Keratinocyte (primary cell): ENCODE measurements at regions not wholly inside any gene's neighbourhood (a gene's known extent, or its start where the extent isn't known, plus 50 kb on each side); places are given as distances from the start of the nearest gene placed in this dataset.

ENCODE experiments used
- EZH2 ChIP-seq: IDR thresholded peaks from one replicate; pipeline ENCODE4 v1.6.1; 2012; ENCODE audit warnings: inconsistent platforms, mild to moderate bottlenecking, low read length, moderate library complexity
- TF ChIP-seq, protein P1 (sequence below), 3 experiments: IDR thresholded peaks in 1 of 3; conservative IDR thresholded peaks in 1 of 3; optimal IDR thresholded peaks in 1 of 3; 2 replicates in 2 of 3; 3 replicates in 1 of 3; pipeline versions ENCODE3 to v1.5.1; 2011; ENCODE audit warnings: low read length in 3 of 3, mild to moderate bottlenecking in 3 of 3, moderate library complexity in 2 of 3, control low read depth in 1 of 3, inconsistent platforms in 1 of 3; ENCODE audit not compliant: insufficient read depth in 2 of 3; ENCODE audit errors: extremely low read depth in 1 of 3

DNA sequence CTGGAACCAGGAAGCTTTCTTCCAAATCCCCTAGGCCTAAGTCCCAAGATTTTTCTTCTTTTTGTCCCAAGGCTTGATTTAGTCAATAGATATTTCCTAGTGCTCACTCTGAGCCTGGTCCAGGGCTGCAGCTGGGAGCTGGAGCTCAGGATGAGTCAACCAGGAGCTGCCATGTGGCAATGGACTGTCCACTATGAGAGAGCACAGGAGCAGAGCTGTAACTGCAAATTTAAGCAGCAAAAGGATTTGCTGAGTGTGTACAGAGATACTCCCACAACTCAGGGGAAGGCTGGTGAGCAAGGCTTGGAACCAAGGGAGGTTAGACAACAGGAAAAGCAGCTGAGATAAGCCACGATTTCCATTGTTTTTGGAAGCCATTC is 92.1 kb upstream of the CXCL12 start:
- TF ChIP-seq, protein P1, sequence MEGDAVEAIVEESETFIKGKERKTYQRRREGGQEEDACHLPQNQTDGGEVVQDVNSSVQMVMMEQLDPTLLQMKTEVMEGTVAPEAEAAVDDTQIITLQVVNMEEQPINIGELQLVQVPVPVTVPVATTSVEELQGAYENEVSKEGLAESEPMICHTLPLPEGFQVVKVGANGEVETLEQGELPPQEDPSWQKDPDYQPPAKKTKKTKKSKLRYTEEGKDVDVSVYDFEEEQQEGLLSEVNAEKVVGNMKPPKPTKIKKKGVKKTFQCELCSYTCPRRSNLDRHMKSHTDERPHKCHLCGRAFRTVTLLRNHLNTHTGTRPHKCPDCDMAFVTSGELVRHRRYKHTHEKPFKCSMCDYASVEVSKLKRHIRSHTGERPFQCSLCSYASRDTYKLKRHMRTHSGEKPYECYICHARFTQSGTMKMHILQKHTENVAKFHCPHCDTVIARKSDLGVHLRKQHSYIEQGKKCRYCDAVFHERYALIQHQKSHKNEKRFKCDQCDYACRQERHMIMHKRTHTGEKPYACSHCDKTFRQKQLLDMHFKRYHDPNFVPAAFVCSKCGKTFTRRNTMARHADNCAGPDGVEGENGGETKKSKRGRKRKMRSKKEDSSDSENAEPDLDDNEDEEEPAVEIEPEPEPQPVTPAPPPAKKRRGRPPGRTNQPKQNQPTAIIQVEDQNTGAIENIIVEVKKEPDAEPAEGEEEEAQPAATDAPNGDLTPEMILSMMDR (optimal IDR thresholded peaks at IDR 0.05 in 1 of 3, IDR thresholded peaks at IDR 0.05 in 1 of 3, conservative IDR thresholded peaks at IDR 0.05 in 1 of 3; ENCODE audit: extremely low read depth in 1 of 3, insufficient read depth in 2 of 3, low read length in 3 of 3): no peak
- TF ChIP-seq EZH2: no peak
